ENCODE measurements at regions not wholly inside any gene's neighbourhood (a gene's known extent, or its start where the extent isn't known, plus 50 kb on each side); places are given as distances from the start of the nearest gene placed in this dataset.

DNA sequence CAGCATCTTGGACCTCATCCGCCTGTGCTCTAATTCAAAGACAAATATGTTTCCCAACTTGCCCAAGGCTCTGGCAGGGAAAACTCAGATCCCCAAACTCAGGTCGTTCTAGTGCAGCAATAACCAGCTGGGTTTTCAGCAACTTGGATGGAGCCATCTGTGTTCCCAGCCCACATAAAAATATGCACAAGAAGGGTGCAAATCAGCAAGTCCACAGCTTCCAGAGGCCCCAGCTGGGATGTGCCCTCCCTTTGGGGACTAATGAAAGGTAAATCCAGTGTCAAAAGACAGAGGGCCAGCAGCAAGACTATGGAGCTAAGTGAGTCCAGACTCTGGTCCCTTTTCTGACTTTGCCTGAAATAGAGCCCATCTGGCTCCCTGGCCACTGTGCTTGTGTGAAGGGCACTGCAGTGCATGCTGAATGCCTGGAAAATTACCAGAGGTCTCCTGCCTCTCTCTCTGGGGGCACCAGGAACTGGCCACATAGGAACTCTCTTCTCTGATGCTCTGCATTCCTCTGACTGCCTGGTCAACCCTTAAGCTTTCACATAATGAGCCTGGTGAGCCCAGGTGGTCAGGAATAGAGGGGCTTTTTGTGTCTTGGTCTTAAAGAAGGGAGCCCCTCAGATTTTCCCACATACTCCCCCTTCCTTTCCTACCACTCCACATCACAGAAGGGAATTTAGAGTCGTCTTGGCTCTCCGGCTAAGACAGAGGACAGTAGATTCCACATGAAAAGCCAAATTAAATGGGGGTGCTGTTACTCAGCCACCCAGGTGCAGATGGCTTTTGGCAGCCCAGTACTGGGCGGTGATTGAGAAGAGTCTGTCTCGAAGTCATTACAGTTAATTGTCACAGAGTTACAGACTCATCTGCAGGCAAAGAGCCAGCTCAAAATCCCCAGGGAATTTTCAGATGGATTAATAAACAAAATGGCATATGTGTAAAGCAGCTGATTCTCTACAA, 88.1 kb upstream of the C1orf21 start:
- Mint-ChIP-seq H3K9me3 (no peaks in the 10 kb centered on the region), H3K4me1 (no peaks in the 10 kb centered on the region), H3K36me3 (ENCODE audit: low read depth) (no peaks in the 10 kb centered on the region), H3K27ac (no peak overlapping the region), H3K27me3 (peaks cover 14% of the 10 kb centered on the region), H3K4me3 (no peak overlapping the region)
- CTCF ChIA-PET = no interaction called here
- POLR2A ChIA-PET = no interaction called here
- no peak for DNase-seq

DNA sequence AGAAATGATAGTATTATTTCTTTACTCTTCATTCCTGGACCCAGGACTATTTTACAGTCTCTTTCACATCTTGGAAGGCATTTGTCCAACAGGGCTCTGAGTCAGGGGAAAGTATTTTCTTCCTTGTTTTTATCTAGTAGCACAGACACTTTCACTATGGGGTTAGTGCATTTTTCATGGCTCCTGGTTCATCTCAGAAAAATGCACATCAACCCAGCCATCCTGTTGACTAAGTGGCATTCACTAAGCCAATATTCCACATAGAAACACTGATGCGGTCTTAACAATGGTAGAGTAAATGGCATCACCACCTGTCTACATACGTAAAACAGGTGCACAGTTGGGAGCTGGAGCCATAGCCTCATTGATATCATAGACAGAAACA, 87.4 kb upstream of the C1orf21 start:
- DNase-seq = no peak
- H3K36me3 Mint-ChIP-seq (ENCODE audit: low read depth) = no peaks in the 10 kb centered on the region
- H3K27ac Mint-ChIP-seq = no peak overlapping the region
- no peaks in the 10 kb centered on the region for H3K4me1 Mint-ChIP-seq
- CTCF ChIA-PET = no interaction called here
- H3K9me3 Mint-ChIP-seq = no peaks in the 10 kb centered on the region
- H3K27me3 Mint-ChIP-seq = peaks cover 17% of the 10 kb centered on the region
- H3K4me3 Mint-ChIP-seq = no peak overlapping the region
- POLR2A ChIA-PET = no interaction called here

GRCh38 chr1:184299796-184300195, 87.0 kb upstream of the C1orf21 start:
- DNase-seq = no peak
- Mint-ChIP-seq H3K27ac (no peak overlapping the region), H3K27me3 (peaks cover 20% of the 10 kb centered on the region), H3K36me3 (ENCODE audit: low read depth) (no peaks in the 10 kb centered on the region), H3K9me3 (no peaks in the 10 kb centered on the region), H3K4me3 (no peak overlapping the region), H3K4me1 (no peaks in the 10 kb centered on the region)
- ChIA-PET POLR2A (no interaction called here), CTCF (no interaction called here)

DNA sequence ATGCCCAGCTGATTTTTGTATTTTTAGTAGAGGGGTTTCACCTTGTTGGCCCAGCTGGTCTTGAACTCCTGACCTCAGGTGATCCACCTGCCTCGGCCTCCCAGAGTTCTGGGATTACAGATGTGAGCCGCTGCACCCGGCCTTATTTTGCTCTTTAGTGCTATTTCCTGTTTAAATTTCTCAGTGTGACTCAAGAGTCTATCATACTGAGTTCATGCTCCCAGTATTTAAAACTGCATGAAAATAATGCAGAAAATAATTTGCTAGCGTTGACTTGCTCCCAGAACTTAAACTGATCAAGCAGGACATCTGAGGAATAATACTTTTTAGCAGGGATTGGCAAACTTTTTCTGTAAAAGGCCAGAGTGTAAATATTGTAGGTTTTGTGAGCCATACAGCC, 86.4 kb upstream of the C1orf21 start:
- no peak for DNase-seq
- no peaks in the 10 kb centered on the region for H3K36me3 Mint-ChIP-seq (ENCODE audit: low read depth)
- no peaks in the 10 kb centered on the region for H3K4me1 Mint-ChIP-seq
- ChIA-PET POLR2A (no interaction called here), CTCF (no interaction called here)
- no peaks in the 10 kb centered on the region for H3K9me3 Mint-ChIP-seq
- H3K4me3 Mint-ChIP-seq = no peak overlapping the region
- H3K27me3 Mint-ChIP-seq = peaks cover 22% of the 10 kb centered on the region
- no peak overlapping the region for H3K27ac Mint-ChIP-seq

DNA sequence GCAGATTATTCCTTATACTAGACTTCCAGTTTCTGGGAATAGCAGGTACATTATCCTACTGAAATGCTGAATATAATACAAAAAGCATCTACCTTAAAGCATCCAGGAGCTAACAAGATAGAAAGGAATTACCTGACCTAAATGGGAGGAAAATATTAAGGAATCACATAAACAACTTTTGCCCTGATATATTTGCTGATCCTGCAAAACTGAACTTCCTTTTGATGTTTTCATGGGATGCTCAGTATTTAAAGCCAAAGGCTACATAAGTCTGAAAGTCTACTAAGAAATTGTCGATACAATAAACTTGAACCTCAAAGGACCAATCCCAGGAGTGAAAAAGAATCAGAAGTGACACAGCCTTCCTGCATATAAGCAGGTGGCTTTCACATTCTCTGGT, 85.6 kb upstream of the C1orf21 start:
- POLR2A ChIA-PET = no interaction called here
- Mint-ChIP-seq H3K4me3 (no peak overlapping the region), H3K27me3 (peaks cover 27% of the 10 kb centered on the region), H3K9me3 (no peaks in the 10 kb centered on the region), H3K36me3 (ENCODE audit: low read depth) (no peaks in the 10 kb centered on the region), H3K4me1 (no peaks in the 10 kb centered on the region), H3K27ac (no peak overlapping the region)
- CTCF ChIA-PET = no interaction called here
- no peak for DNase-seq

GRCh38 chr1:184302346-184302745, 84.5 kb upstream of the C1orf21 start:
- POLR2A ChIA-PET = no interaction called here
- no peak overlapping the region for H3K4me3 Mint-ChIP-seq
- H3K4me1 Mint-ChIP-seq = no peaks in the 10 kb centered on the region
- no peak overlapping the region for H3K27ac Mint-ChIP-seq
- H3K27me3 Mint-ChIP-seq = peaks cover 26% of the 10 kb centered on the region
- no peaks in the 10 kb centered on the region for H3K36me3 Mint-ChIP-seq (ENCODE audit: low read depth)
- H3K9me3 Mint-ChIP-seq = no peaks in the 10 kb centered on the region
- DNase-seq = no peak
- CTCF ChIA-PET = no interaction called here

DNA sequence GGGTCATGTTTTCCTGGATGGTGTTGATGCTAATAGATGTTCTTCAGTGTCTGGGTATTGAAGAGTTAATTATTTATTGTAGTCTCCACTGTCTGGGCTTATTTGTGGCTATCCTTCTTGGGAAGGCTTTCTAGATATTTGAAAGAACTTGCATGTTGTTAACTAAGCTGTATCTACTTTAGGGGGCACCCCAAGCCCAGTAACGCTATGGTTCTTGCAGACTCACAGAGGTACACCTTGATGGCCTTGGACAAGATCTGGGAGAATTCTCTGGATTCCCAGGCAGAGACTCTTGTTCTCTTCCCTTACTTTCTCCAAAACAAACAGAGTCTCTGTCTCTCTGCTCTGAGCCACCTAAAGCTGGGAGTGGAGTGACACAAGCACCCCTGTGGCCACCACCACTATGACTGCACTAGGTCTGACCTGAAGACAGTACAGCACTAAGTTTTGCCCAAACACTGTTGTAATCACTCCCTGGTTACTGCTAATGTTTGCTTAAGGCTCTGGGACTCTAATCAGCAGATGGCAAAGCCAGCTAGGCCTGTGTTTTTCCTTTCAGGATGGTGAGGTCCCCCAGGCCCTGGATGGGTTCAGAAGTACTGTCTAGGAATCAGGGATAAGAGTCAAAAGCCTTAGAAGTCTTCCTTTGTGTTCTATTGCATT, 76.5 kb upstream of the C1orf21 start:
- Mint-ChIP-seq H3K4me1 (no peaks in the 10 kb centered on the region), H3K4me3 (no peak overlapping the region), H3K36me3 (ENCODE audit: low read depth) (no peaks in the 10 kb centered on the region), H3K27ac (no peak overlapping the region), H3K9me3 (no peaks in the 10 kb centered on the region), H3K27me3 (peaks cover 18% of the 10 kb centered on the region)
- ChIA-PET CTCF (interaction anchor here (0.6 kb wide), 1 partner anchor 413 kb away, joined by 3 read pairs; no protein-coding TSS in a partner anchor), POLR2A (no interaction called here)
- no peak for DNase-seq

DNA sequence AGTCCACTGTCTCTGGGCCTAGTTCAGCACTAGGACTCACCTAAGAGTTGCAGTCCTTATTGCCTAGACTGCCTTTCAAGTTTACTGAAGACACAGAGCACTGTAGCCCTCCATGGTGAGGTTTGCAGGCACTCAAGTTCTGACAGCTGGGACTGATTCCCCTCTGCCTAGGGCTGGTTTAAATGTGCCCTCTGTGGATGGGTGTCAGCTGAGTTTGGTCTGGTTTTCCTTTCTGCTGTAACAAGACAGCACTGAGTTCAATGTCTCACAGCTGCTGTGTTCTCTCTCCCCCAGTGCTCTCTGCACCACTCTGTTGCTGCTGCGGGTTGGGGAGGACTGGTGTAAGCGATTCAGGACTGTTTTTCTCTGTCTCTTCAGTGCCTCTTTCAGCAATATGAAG, 75.2 kb upstream of the C1orf21 start:
- CTCF ChIA-PET = no interaction called here
- H3K27me3 Mint-ChIP-seq = peaks cover 12% of the 10 kb centered on the region
- no peaks in the 10 kb centered on the region for H3K36me3 Mint-ChIP-seq (ENCODE audit: low read depth)

DNA sequence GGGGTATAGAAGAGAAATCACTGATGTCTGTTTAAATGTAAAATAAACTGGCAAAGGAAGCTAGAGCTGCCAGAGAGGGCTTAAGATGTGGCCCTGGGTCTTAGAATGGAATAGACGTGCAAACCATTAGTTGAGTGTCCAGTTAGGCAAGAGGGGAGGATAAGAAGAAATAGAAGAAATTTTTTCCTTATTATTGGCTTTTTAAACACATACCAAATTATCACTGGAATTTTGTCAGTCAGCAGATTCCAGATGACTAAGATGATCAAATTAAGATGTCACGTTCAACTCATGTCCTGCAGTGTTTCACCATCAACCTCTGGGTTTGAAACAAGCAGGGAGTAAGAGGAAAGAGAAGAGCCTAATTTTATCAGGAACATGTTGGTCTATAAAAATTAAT, 71.6 kb upstream of the C1orf21 start:
- DNase-seq = no peak
- ChIA-PET POLR2A (no interaction called here), CTCF (no interaction called here)
- Mint-ChIP-seq H3K4me3 (no peak overlapping the region), H3K9me3 (no peaks in the 10 kb centered on the region), H3K36me3 (ENCODE audit: low read depth) (no peaks in the 10 kb centered on the region), H3K4me1 (no peaks in the 10 kb centered on the region), H3K27me3 (peaks cover 9% of the 10 kb centered on the region), H3K27ac (no peak overlapping the region)

More for the DNA sequence above, 75.2 kb upstream of the C1orf21 start:
- POLR2A ChIA-PET = no interaction called here
- Mint-ChIP-seq H3K27ac (no peak overlapping the region), H3K4me3 (no peak overlapping the region), H3K4me1 (no peaks in the 10 kb centered on the region), H3K9me3 (no peaks in the 10 kb centered on the region)
- no peak for DNase-seq

DNA sequence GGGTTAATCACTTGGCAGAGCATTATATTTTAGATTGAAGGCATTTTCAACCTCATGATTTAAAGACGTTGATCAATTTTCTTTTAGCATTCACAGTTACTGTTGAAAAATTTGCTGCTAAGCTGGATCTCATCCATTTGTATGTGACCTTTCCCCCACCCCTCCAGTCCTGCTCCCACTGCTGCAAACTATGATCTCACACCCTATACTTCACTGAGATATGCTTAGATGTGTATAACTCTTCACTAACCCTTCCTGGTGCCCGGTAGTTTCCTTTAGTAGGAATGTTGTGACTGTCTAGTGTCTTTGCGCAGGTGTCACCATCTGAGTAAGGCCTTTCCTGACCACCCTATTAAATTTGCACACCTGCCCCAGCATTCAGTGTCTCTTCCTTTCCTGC, 67.0 kb upstream of the C1orf21 start:
- Mint-ChIP-seq H3K4me1 (no peaks in the 10 kb centered on the region), H3K9me3 (no peaks in the 10 kb centered on the region), H3K36me3 (ENCODE audit: low read depth) (no peaks in the 10 kb centered on the region), H3K27me3 (peaks cover 3% of the 10 kb centered on the region), H3K27ac (no peak overlapping the region), H3K4me3 (no peak overlapping the region)
- DNase-seq = no peak
- ChIA-PET POLR2A (no interaction called here), CTCF (no interaction called here)

DNA sequence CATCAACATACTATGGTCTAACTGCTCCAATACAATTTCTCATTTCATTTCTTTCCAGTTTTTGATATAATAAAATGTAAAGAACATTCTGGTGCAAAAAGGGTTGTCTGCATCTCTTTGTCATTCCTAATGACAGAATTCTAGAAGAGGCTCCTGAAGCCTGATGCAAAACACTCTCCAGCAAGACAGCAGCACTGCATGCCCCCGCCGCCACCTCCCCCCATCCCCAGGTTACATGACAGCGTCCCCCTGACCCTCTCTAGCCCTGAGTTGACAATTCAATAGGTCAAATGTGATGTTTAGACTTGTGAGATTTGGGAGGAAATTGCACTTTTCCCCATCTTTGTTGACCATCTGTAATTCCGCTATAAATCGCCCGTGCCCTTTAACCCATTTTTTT, 64.6 kb upstream of the C1orf21 start:
- no peak for DNase-seq
- no peaks in the 10 kb centered on the region for H3K4me1 Mint-ChIP-seq
- H3K4me3 Mint-ChIP-seq = no peak overlapping the region
- POLR2A ChIA-PET = no interaction called here
- no peaks in the 10 kb centered on the region for H3K9me3 Mint-ChIP-seq
- CTCF ChIA-PET = no interaction called here
- no peaks in the 10 kb centered on the region for H3K36me3 Mint-ChIP-seq (ENCODE audit: low read depth)
- no peak overlapping the region for H3K27ac Mint-ChIP-seq
- H3K27me3 Mint-ChIP-seq = peaks cover 4% of the 10 kb centered on the region

- Mint-ChIP-seq H3K4me1 (no peaks in the 10 kb centered on the region), H3K27ac (no peak overlapping the region), H3K9me3 (no peaks in the 10 kb centered on the region), H3K4me3 (no peak overlapping the region), H3K27me3 (peaks cover 8% of the 10 kb centered on the region), H3K36me3 (ENCODE audit: low read depth) (no peaks in the 10 kb centered on the region)
- CTCF ChIA-PET = no interaction called here
- POLR2A ChIA-PET = no interaction called here
- DNase-seq = no peak
Measured at GRCh38 chr1:184324972-184325371, 61.9 kb upstream of the C1orf21 start.

GRCh38 chr1:184326278-184326677, 60.6 kb upstream of the C1orf21 start:
- Mint-ChIP-seq H3K9me3 (no peaks in the 10 kb centered on the region), H3K36me3 (ENCODE audit: low read depth) (no peaks in the 10 kb centered on the region), H3K4me3 (no peak overlapping the region), H3K4me1 (no peaks in the 10 kb centered on the region), H3K27ac (no peak overlapping the region), H3K27me3 (peaks cover 8% of the 10 kb centered on the region)
- ChIA-PET POLR2A (no interaction called here), CTCF (no interaction called here)
- no peak for DNase-seq
